ENCODE measurements at regions not wholly inside any gene's neighbourhood (a gene's known extent, or its start where the extent isn't known, plus 50 kb on each side); places are given as distances from the start of the nearest gene placed in this dataset.

DNA sequence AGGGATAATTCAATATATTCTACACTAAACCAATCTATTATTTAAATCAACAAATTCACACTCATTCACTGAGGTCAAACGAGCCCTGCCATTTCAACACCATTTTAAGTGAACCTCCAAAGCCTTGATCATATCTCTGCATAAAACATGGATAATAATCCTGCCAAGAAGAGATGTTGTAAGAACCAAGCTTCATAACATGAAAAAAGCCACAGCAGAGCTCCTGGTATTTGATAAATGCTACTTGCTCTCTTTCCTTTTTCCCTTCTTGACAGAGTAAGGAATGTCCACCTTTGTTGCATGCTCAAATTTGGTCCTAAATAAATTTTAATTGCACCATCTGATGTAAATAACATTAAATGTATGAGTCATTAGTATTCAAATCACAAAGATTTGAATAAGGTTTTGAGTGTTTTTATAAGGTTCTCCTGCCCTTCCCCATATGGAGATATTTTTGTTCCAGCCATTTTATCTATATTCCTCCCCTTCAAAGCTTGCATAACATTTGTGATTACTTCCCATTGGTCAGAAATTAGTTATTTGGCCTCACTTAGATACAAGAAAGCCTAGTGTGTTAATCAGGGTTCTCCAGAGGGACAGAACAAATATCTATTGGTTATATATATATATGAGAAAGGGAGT lies 318.8 kb downstream of the RND3 start:
- TF ChIP-seq POLR2A (IDR thresholded peaks at IDR 0.05) (no peak), EP300 (IDR thresholded peaks at IDR 0.05) (no peak)
- TF ChIP-seq, protein P1, sequence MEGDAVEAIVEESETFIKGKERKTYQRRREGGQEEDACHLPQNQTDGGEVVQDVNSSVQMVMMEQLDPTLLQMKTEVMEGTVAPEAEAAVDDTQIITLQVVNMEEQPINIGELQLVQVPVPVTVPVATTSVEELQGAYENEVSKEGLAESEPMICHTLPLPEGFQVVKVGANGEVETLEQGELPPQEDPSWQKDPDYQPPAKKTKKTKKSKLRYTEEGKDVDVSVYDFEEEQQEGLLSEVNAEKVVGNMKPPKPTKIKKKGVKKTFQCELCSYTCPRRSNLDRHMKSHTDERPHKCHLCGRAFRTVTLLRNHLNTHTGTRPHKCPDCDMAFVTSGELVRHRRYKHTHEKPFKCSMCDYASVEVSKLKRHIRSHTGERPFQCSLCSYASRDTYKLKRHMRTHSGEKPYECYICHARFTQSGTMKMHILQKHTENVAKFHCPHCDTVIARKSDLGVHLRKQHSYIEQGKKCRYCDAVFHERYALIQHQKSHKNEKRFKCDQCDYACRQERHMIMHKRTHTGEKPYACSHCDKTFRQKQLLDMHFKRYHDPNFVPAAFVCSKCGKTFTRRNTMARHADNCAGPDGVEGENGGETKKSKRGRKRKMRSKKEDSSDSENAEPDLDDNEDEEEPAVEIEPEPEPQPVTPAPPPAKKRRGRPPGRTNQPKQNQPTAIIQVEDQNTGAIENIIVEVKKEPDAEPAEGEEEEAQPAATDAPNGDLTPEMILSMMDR (IDR thresholded peaks at IDR 0.05), result no peak

Data from stomach (tissue), 4 donors.